ENCODE measurements at regions not wholly inside any gene's neighbourhood (a gene's known extent, or its start where the extent isn't known, plus 50 kb on each side); places are given as distances from the start of the nearest gene placed in this dataset.
"Not testable (repeated sequence)": the region's sequence is repeated elsewhere in the genome, so short reads cannot be mapped to it uniquely, and the experiment has no call there.

DNA sequence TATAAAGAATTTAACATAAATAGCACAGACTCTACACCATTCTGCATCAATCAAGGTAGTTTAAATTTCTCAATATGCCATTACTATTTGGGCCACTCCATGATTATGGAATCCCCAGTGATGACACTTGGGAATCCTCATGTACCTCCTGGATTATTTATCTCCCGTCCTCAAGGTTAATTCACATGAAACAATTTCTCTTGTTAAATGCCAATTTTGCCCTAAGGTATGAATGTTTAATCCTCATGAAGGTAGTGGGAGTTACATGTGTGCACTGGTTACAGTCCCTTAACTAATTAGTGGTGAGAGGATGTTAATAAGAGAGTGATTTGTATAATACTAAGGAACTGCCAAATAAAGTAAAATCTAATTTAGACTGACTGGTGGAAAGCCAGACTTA lies 372.3 kb upstream of the MDFIC2 start:
- ChIA-PET CTCF (no interaction called here), POLR2A (no interaction called here)
- TF ChIP-seq, protein P1, sequence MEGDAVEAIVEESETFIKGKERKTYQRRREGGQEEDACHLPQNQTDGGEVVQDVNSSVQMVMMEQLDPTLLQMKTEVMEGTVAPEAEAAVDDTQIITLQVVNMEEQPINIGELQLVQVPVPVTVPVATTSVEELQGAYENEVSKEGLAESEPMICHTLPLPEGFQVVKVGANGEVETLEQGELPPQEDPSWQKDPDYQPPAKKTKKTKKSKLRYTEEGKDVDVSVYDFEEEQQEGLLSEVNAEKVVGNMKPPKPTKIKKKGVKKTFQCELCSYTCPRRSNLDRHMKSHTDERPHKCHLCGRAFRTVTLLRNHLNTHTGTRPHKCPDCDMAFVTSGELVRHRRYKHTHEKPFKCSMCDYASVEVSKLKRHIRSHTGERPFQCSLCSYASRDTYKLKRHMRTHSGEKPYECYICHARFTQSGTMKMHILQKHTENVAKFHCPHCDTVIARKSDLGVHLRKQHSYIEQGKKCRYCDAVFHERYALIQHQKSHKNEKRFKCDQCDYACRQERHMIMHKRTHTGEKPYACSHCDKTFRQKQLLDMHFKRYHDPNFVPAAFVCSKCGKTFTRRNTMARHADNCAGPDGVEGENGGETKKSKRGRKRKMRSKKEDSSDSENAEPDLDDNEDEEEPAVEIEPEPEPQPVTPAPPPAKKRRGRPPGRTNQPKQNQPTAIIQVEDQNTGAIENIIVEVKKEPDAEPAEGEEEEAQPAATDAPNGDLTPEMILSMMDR (IDR thresholded peaks at IDR 0.05; ENCODE audit: control extremely low read depth, extremely low read depth, low read depth, missing control alignments) = no peak
- no peak for DNase-seq (ENCODE audit: extremely low spot score)

DNA sequence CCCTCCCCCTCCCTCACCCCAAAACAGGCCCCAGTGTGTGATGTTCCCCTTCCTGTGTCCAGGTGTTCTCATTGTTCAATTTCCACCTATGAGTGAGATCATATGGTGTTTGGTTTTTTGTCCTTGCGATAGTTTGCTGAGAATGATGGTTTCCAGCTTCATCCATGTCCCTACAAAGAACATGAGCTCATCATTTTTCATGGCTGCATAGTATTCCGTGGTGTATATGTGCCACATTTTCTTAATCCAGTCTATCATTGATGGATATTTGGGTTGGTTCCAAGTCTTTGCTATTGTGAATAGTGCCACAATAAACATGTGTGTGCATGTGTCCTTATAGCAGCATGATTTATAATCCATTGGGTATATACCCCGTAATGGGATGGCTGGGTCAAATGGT lies 363.4 kb upstream of the MDFIC2 start:
- DNase-seq (ENCODE audit: extremely low spot score); CTCF ChIA-PET; POLR2A ChIA-PET: not testable (repeated sequence)

DNA sequence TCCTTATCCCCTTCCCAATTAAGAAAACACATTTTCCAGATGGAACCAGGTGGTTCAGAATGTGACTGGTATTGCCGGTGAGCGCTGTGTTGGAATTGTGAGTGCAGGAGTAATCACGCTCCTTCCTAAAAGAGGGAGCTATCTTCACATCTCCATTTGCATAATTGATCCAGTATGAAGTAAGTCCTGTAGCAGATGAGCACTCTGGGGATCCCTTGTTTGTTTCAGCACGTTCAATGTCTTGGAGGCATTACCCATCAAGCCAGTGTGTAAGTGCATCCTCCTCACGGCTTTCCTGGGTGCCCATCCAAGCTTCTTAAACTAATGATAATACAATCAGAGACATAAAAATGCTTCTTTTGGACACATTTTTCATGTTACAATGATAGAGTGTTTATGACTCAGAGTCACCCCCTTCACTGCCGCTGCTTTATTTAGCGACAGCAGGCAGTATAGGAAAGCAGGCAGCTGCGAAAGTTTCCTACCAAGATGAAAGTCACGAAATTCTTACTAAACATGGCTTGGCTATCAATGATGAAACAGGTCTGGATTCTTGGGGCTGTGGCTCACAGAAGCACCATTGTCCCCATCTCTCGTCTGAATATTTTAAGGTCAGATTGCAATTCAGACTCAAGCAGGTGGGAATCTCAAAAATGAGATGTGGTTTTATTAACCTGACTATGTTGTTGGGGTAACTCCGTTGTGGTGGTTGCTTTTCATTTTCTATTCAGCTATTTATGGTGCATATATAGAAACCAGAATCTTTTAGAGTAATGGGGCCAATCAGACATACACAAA lies 346.3 kb upstream of the MDFIC2 start:
- POLR2A ChIA-PET = no interaction called here
- no peak for DNase-seq (ENCODE audit: extremely low spot score)
- CTCF ChIA-PET = interaction anchor here (1.0 to 1.2 kb wide), 2 partner anchors 10 to 13 kb away, joined by 3 read pairs; no protein-coding TSS in a partner anchor
- TF ChIP-seq, protein P1 (IDR thresholded peaks at IDR 0.05; ENCODE audit: control extremely low read depth, extremely low read depth, low read depth, missing control alignments) = no peak

DNA sequence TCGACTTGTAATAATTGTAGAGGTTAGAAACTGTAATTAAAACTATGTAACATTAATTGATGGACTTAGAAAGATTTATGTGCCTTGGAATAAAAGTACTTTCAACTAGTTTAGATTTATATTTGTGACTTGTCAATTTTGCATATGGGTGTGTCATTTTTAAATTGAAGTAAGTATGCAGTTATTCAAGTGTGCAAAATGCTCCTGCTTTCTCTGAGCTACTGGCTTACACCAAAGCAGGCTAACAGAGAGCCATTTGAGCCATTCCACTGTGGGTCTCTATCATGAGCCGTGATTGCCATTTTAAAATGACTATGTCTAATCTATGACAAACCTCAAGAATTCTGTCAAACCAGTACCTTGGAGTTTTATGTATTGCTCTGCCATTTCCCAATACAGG lies 345.0 kb upstream of the MDFIC2 start:
- TF ChIP-seq, protein P1 (IDR thresholded peaks at IDR 0.05; ENCODE audit: control extremely low read depth, extremely low read depth, low read depth, missing control alignments) = no peak
- DNase-seq (ENCODE audit: extremely low spot score) = no peak
- ChIA-PET CTCF (interaction anchor here (1.1 kb wide), 1 partner anchor 10 kb away, joined by 3 read pairs; no protein-coding TSS in a partner anchor), POLR2A (no interaction called here)

DNA sequence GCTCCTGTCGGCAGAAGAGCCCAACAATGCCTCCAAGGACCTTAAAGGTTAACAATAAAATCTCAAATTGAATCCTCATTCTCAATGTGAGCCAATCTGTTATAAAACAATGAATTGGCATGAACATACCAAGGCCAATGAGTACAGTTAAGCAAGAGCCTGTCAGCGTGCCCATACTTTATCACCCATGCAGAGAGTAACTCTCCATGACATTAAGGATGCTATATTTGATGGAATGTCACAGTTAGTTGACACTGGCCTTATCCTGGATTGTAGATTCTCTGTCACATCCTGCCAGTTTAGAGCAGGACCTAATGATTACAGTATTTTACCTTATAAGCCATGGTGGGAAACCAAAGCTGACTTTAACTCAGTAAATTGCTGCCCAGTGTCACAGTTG lies 335.4 kb upstream of the MDFIC2 start:
- POLR2A ChIA-PET = no interaction called here
- CTCF ChIA-PET = interaction anchor here (1.3 to 1.5 kb wide), 2 partner anchors 9 to 12 kb away, joined by 3 read pairs; no protein-coding TSS in a partner anchor
- TF ChIP-seq, protein P1 (IDR thresholded peaks at IDR 0.05; ENCODE audit: control extremely low read depth, extremely low read depth, low read depth, missing control alignments) = no peak
- DNase-seq (ENCODE audit: extremely low spot score) = no peak

DNA sequence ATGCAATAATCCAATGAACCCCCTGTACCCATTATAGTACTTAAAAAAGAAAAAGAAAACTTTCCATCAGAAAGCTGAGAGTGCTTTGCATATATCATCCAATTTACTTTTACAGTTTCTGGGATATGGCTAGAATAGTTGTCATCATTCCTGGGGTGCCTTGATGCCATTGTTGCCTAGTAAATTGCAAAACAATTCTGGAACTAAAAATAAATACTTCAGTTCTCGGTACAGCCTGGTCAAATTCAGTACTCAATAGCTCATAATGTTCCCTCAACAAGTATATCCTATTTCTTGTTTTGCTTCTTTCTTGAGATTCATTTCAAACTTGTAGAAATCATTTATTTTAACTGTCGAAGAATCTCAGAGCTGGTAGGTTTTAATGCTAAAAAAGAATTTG lies 334.7 kb upstream of the MDFIC2 start:
- TF ChIP-seq, protein P1 (IDR thresholded peaks at IDR 0.05; ENCODE audit: control extremely low read depth, extremely low read depth, low read depth, missing control alignments) = no peak
- ChIA-PET CTCF (interaction anchor here (1.3 kb wide), 1 partner anchor 10 kb away, joined by 3 read pairs; no protein-coding TSS in a partner anchor), POLR2A (no interaction called here)
- DNase-seq (ENCODE audit: extremely low spot score) = no peak

DNA sequence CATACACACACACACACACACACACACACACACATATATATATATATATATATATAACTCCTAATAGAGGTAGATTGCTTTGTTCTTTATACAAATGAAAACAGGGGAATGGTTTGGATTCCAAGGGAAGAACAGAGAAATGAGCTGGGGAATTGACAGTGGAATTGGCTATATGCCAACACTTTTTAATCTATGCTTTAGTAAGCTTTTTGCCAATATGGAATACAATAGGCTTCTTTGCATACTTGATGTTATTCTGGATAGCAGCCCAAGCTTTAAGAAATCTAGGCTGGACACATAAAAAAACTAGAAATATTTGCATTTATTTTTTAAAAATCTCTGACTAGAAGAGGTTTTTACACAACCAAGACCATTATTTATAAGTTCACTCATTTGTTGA lies 334.2 kb upstream of the MDFIC2 start:
- ChIA-PET CTCF (interaction anchor here (1.3 kb wide), 1 partner anchor 10 kb away, joined by 3 read pairs; no protein-coding TSS in a partner anchor), POLR2A (no interaction called here)
- TF ChIP-seq, protein P1 (IDR thresholded peaks at IDR 0.05; ENCODE audit: control extremely low read depth, extremely low read depth, low read depth, missing control alignments) = no peak
- DNase-seq (ENCODE audit: extremely low spot score) = no peak
